ENCODE measurements at regions not wholly inside any gene's neighbourhood (a gene's known extent, or its start where the extent isn't known, plus 50 kb on each side); places are given as distances from the start of the nearest gene placed in this dataset.

DNA sequence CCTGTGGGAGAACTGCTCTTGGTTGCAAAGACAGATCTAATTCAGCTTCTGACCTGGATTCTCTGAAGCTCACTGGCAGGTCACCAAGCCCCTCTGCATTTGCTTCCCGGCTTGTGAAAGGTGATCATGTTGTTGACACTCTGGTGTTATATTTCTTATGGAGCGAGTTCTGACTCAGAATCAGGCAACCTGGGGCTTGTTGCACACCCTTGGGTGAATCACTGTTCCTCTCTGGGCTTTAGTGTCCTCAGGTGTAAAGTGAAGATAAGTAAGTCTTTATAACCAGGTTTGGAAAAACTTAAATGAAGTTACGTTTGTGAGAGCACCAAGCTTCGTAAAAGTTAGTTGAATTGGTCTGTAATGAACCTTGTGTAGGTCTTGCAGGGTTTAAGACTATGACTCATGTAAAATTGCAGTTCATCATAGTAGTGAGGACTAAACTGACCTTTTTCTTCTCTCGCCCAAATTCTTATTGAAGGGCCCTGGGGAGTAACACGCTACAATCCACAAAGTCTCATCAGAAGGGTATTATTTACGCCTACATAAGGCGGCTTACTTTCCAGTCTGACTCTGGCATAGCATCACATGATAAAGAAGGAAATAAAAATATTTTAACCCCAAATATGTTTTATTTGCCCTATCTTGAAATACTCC, 218.6 kb downstream of the TMEM38B start:
- DNase-seq (ENCODE audit: low read depth in 3 of 3) = no peak

- no peak for DNase-seq (ENCODE audit: low read depth in 3 of 3)
Observed at GRCh38 chr9:105921057-105921726, 226.9 kb downstream of the TMEM38B start.

GRCh38 chr9:105928416-105928815, 234.1 kb downstream of the TMEM38B start:
- no peak for DNase-seq (ENCODE audit: low read depth in 3 of 3)

DNA sequence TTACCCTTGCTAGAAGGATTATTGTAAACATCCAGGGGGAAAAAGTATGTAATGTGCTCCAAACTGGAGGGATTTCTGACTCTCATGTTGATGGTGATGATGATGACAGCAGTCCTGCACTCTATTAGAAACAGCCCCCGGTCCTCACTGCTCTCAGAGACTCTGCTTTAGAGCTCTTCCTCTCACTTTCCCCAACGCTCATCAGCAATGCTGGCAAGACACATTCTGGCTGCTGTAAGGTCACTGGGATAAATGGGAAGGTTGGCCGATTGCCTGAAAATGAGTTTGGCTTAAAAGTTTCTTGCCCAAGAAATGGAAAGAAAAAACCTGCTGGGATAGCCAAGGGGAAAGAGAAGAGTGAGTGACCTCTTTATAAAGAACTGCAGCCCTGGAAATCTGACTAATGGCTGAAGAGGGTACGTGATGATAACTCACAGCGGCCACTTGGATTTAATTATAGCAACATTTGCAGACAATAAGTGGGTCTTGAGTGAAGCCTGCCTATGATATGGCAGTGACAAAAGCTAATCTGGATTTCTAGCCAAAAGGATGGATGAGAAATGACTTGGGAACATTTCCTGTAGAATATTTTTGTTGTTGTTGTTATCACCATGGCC, 235.8 kb downstream of the TMEM38B start:
- no peak for DNase-seq (ENCODE audit: low read depth in 3 of 3)

DNA sequence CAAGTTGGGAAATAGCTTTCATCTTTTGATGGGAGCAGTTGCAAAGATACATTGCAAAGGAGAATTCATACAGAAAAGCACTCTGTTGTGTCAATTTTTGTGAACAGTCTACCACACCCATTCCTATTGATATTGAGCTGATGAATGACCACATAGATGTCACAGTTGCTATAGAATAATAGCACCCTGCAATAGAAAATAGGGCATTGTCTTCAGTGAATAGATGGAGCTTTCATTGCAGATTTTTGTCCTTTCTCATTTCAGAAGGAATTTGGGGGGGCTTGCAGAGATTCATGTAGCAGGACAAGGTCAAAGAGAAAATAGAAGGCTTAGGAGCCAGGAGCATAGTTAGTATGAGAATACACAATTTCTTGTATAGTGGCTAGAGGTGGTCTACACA, 237.9 kb downstream of the TMEM38B start:
- DNase-seq (ENCODE audit: low read depth in 3 of 3) = no peak

DNA sequence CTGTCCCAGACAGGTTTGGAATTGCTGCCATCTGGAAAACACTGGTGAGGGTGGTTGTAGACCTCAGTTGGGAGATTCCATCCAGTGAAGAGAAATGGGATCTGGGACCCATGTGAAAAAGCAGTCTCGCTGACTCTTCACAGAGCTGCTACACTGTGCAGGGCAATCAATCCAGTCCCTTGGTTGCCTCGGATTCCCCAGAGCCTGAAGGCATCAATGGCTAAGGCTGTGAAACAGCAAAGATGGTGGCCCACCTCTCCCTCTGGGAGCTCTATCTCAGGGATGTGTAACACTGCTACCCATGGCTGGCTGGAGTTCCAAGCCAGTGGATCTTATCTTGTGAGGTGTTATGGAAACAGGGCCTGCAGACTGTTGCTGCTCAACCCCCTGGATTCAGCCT, 256.1 kb downstream of the TMEM38B start:
- no peak for DNase-seq (ENCODE audit: low read depth in 3 of 3)

GRCh38 chr9:105950894-105951293, 256.6 kb downstream of the TMEM38B start:
- no peak for DNase-seq (ENCODE audit: low read depth in 3 of 3)

DNA sequence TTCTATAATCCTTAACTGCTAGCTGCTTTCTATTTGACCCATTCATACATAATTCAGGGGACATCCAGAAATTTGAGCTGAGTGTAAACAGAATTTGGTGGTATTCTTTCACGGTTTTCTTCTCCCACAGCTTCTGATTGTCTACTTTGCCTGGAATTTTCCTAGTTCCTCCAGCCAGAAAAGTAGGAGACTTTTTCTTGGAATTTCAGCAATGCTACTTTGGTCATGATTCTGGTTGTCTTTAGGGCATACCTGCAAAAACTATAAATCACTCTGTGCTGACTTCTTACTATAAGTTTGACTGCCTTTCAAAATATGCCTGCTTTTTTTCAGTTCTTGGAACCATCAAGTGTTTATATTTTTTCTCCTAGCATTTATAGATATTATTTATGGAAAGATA, 260.2 kb downstream of the TMEM38B start:
- DNase-seq (ENCODE audit: low read depth in 3 of 3) = no peak

DNA sequence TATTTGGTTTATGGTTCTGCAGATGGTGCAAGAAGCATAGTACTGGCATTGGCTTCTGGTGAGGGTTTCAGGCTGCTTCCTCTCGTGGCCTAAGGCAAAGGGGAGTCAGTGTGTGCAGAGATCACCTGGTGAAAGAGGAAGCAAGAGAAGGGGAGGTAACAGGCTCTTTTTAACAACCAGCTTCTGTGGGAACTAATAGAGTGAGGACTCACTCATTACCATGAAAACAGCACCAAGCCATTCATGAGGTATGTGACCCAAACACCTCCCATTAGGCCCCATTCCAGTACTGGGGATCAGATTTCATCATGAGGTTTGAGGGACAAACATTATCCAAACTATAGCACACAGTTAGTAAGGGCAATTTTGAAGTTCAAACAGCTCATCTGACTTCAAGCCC, 263.5 kb downstream of the TMEM38B start:
- no peak for DNase-seq (ENCODE audit: low read depth in 3 of 3)

- DNase-seq (ENCODE audit: low read depth in 3 of 3) = no peak
Observed at GRCh38 chr9:105958587-105958986, 264.2 kb downstream of the TMEM38B start.

GRCh38 chr9:105959531-105959930, 265.2 kb downstream of the TMEM38B start:
- DNase-seq (ENCODE audit: low read depth in 3 of 3) = no peak

DNA sequence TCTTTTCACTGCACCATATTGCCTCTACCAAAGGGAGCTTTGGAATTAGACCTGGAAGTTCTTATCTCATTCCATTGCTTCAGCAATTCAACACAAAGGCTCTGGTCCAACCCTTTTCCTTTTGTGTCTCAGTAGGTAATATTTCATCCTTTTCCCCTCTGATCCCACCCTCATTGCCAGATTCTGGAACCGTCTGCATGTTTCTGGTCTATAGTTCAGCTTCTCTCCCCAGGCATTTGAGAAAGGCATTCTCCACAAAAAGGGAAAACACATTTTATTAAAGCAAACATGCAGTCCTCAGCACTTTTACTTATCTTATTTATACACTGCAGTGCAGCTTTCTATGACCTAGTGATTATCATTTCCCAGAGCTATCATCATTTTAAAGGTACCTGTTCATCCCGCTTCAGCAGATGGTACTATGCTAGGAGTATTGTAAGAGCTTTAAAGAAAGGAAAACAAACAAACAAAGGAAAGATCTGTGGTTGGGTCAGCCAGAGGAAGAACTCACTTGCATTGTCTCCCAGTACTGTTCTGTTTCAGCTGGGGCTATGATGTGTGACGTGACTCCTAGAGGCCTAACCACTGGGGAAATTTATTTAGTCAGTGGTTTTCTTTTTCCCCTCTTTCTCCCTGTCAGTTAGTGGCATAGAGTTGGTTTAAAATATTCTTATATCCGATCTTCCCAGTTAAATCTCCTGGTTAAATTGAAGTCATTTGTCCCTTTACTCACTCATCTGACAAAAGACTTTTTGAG, 269.2 kb downstream of the TMEM38B start:
- no peak for DNase-seq (ENCODE audit: low read depth in 3 of 3)

- no peak for DNase-seq (ENCODE audit: low read depth in 3 of 3)
Observed at GRCh38 chr9:105964156-105964555, 269.8 kb downstream of the TMEM38B start.

DNA sequence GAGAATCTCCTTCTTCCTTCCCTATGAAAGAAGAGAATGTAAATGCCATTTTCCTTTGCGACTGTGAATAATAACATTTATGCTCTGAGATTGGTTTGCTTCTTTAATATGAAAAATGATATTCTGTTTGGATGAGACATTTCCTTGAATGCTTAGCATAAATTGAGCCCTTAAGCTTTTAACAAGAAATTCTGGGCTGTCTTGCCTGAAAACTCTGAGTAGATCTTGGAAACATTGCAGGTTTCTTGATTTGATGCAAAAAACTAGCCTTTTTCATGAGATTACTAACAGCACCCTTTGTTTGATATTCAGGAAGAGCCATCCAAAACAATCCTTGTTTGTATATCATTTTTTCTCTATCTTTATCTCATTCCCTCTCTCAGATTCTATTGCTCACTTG, 272.5 kb downstream of the TMEM38B start:
- DNase-seq (ENCODE audit: low read depth in 3 of 3) = no peak

- DNase-seq (ENCODE audit: low read depth in 3 of 3) = no peak
Observed at GRCh38 chr9:105967248-105967647, 272.9 kb downstream of the TMEM38B start.

DNA sequence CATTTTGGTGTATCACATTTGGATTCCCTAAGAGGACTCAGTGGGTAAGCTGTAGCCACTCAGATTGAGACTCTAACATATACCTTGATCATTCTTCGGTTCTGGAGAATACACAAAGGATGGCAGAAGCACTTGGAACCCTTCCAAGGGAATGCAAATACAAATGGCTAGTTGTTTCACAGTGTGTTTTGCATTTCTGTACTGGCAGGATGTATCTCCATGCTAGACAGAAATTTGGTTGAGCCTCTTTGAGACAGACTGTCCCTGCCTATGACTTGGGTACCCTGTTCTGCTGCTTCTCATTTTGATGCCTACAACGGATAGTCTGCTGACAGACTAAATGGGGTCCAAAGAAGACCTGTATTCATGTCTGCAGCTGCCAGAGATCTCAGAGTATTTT, 273.5 kb downstream of the TMEM38B start:
- no peak for DNase-seq (ENCODE audit: low read depth in 3 of 3)

DNA sequence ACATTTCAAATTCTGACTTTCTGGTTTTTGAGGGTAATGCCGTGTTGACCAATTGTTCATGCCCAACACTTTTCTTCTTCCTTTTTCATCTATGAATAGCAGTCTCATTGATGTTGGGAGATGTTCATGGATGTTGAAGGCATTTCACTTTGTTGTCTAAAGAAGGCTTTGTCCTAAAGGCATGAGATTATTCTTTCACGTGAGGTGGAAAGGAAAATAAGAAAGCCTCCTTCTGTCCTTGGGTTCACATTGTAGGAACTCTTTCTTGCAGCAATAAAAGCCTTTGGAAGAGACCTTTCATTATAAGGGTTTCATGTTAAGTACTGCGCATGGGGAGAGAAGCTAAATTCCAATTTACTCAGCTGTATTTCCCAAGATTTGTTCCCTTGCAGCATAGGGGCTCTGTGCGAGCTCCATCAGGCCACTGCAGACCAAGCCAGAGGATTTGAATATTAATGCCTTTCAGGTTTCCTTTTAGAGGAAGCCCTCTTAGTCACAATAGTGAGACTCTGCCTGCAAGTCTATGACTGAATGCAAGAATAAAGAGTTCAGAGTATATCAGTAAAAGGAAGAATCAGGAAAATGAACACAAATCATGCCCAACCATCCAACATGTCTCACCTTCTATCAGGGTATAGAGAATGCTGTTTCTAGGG, 274.6 kb downstream of the TMEM38B start:
- no peak for DNase-seq (ENCODE audit: low read depth in 3 of 3)

GRCh38 chr9:105969636-105970035, 275.3 kb downstream of the TMEM38B start:
- no peak for DNase-seq (ENCODE audit: low read depth in 3 of 3)

DNA sequence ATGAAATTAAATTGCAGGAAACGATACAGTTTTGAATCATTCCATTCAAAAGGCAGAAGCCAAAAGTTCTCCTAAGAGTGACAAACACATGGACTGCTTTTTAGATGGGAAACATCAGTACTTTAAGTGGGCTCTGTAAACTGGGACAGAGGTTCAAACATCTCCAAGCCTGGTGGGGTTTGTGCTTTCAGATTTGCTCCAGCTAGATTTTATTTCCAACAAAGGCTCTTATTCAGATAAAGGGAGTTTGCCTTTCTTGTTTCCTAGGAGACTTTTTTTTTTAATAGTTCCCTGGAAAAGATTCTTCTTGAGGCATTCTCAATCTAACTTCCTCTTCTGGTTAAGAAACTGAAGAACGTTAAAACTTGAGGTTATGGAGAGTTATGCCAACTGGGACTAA, 277.6 kb downstream of the TMEM38B start:
- DNase-seq (ENCODE audit: low read depth in 3 of 3) = no peak

- DNase-seq (ENCODE audit: low read depth in 3 of 3) = no peak
Observed at GRCh38 chr9:105972466-105973204, 278.3 kb downstream of the TMEM38B start.

DNA sequence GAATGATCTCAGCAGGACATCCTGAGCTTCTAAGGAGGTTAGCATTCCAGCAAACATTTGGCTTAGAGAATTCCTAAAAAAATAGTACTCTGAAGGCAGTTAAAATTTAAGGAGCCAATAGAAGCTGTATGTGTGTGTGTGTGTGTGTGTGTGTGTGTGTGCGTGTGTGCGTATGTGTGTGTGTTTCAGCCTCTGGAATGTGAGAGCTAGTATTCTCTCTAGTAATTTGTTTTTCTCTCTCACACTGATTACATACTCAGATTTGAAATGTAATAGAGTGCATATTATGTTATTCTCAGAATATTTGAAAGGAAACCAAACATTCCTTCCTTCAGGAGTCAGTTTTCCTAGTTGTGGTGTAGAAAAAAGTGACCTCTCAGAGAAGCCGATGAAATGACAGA, 279.6 kb downstream of the TMEM38B start:
- DNase-seq (ENCODE audit: low read depth in 3 of 3) = no peak

All from stimulated activated CD4-positive, alpha-beta T cell treated with anti-CD3 and anti-CD28 coated beads, TNF-alpha, amount 100 ng/mL, for 4 hours (primary cell).